GM12872 (cell line): ENCODE measurements at regions not wholly inside any gene's neighbourhood (a gene's known extent, or its start where the extent isn't known, plus 50 kb on each side); places are given as distances from the start of the nearest gene placed in this dataset.

Source experiments
- TF ChIP-seq, protein P1 (sequence below): IDR thresholded peaks from 3 replicates; pipeline ENCODE4 v1.5.1; 2011; ENCODE audit warnings: low read depth, mild to moderate bottlenecking, low read length, moderate library complexity; ENCODE audit not compliant: insufficient read depth

DNA sequence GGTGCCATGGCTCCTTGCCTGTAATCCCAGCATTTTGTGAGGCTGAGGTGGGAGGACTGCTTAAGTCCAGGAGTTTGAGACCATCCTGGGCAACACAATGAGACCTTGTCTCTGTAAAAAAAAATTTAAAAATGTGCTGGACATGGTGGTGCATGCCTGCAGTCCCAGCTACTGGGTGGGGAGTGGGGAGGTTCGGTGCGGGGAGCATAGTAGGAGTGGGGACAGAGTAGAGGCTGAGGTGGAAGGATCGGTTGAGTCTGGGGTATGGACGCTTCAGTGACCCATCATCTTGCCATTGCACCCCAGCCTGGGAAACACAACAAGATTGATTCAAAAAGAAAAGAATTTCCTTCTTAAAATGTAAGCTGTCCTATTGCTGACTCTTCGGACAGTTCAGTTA, 1490.0 kb upstream of the GBE1 start:
- TF ChIP-seq, protein P1, sequence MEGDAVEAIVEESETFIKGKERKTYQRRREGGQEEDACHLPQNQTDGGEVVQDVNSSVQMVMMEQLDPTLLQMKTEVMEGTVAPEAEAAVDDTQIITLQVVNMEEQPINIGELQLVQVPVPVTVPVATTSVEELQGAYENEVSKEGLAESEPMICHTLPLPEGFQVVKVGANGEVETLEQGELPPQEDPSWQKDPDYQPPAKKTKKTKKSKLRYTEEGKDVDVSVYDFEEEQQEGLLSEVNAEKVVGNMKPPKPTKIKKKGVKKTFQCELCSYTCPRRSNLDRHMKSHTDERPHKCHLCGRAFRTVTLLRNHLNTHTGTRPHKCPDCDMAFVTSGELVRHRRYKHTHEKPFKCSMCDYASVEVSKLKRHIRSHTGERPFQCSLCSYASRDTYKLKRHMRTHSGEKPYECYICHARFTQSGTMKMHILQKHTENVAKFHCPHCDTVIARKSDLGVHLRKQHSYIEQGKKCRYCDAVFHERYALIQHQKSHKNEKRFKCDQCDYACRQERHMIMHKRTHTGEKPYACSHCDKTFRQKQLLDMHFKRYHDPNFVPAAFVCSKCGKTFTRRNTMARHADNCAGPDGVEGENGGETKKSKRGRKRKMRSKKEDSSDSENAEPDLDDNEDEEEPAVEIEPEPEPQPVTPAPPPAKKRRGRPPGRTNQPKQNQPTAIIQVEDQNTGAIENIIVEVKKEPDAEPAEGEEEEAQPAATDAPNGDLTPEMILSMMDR, result no peak

DNA sequence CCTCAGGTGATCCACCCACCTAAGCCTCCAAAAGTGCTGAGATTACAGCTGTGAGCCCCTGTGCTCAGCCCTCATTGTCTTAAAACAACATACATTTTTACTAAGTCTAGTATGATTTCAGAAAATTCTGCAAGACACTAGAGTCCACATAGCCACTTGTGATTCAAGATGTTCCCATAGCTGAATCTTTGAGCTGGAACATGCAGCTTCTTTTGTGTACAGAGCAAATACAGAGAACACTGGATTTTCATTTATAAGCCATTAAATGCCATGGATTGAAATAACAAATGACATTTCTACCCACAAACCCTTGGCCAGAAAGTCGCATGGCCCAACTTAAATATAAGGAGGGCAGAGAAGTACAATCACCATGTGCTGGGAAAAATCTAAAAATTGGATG, 1489.2 kb upstream of the GBE1 start:
- TF ChIP-seq, protein P1, result no peak

DNA sequence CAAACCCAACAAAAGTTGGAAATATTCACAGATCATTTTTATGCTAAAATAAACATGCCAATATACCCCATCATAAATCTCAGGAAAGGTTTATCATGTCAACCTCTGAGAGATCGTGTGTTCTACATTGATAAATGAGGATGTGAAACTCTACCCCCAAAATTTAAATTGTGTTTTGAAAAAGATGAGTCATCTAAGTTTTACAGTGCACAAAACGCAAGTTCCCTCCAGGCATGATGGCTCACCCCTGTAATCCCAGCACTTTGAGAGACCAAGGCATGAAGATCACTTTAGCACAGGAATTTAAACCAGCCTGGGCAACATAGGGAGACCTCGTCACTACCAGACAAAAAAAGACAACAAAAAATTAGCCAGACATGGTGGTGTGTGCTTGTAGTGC, 1487.0 kb upstream of the GBE1 start:
- TF ChIP-seq, protein P1, result no peak

- TF ChIP-seq, protein P1, result no peak
These were observed 1473.9 kb upstream of the GBE1 start for GRCh38 chr3:83235180-83235814.

GRCh38 chr3:83233715-83234114, 1472.3 kb upstream of the GBE1 start:
- TF ChIP-seq, protein P1, result no peak

GRCh38 chr3:83230841-83231240, 1469.4 kb upstream of the GBE1 start:
- TF ChIP-seq, protein P1, result no peak

- TF ChIP-seq, protein P1, result no peak
These were observed 1468.9 kb upstream of the GBE1 start for GRCh38 chr3:83230376-83230775.
